ENCODE measurements at regions not wholly inside any gene's neighbourhood (a gene's known extent, or its start where the extent isn't known, plus 50 kb on each side); places are given as distances from the start of the nearest gene placed in this dataset.

DNA sequence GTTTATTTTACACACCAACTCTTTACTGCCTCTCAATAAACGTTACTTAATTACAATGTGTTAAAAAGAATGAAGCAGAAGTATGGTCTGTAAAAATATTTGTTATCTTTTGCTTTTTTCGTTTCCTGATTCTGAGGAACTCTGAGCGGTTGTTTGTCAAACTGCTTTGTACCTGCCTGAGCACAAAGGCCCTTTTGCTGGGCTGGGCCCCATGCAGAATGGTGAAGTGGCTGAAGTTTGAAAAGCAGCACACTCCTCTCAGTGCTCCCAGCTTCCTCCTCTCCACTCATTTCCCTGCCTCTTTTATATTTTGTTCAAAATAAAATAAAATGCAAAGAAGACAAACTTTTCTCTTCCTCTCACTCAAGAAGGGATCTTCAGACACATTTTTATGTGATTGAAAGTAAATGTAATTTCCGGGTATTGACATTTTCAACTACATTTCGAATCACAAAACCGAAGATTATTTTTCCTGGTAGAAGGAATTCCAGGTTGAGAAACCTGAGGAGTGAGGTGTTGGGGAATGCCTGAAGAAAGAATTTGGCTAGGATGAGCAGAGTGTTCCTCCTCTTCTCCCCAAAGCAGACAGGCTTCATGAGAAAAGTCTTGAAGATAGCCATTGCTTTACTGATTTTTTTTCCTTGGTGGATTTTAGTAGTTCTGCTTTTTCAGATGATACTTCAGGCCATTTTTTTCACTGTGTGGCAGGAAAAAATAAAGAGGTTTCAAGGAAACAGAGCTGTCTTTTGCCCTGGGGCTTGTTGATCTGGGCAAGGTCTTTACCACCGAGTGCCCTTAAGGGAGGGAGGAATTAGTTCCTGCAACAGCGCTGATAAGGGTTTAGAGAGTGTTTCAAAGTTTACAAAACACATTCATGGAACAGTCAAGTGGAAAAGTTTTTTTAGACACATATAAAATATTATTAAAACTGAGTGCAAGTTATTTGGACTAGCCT is 229.8 kb downstream of the NFKBIZ start:
- peak overlapping the region; percentile 55 for H3K4me3 Mint-ChIP-seq
- DNase-seq (ENCODE audit: low spot score) = no peak
- H3K27me3 Mint-ChIP-seq (ENCODE audit: low read depth) = no peaks in the 10 kb centered on the region
- peaks cover 31% of the 10 kb centered on the region for H3K36me3 Mint-ChIP-seq (ENCODE audit: low read depth)
- peak overlapping the region; percentile 93 for H3K27ac Mint-ChIP-seq
- H3K9me3 Mint-ChIP-seq = peaks cover 42% of the 10 kb centered on the region
- peaks cover 39% of the 10 kb centered on the region for H3K4me1 Mint-ChIP-seq (ENCODE audit: low read depth)

- peak overlapping the region; percentile 93 for H3K27ac Mint-ChIP-seq
- peaks cover 44% of the 10 kb centered on the region for H3K9me3 Mint-ChIP-seq
- H3K27me3 Mint-ChIP-seq (ENCODE audit: low read depth) = no peaks in the 10 kb centered on the region
- DNase-seq (ENCODE audit: low spot score) = no peak
- H3K36me3 Mint-ChIP-seq (ENCODE audit: low read depth) = peaks cover 30% of the 10 kb centered on the region
- H3K4me3 Mint-ChIP-seq = peak overlapping the region; percentile 39
- peaks cover 42% of the 10 kb centered on the region for H3K4me1 Mint-ChIP-seq (ENCODE audit: low read depth)
Measured at GRCh38 chr3:102079809-102080197, 230.5 kb downstream of the NFKBIZ start.

DNA sequence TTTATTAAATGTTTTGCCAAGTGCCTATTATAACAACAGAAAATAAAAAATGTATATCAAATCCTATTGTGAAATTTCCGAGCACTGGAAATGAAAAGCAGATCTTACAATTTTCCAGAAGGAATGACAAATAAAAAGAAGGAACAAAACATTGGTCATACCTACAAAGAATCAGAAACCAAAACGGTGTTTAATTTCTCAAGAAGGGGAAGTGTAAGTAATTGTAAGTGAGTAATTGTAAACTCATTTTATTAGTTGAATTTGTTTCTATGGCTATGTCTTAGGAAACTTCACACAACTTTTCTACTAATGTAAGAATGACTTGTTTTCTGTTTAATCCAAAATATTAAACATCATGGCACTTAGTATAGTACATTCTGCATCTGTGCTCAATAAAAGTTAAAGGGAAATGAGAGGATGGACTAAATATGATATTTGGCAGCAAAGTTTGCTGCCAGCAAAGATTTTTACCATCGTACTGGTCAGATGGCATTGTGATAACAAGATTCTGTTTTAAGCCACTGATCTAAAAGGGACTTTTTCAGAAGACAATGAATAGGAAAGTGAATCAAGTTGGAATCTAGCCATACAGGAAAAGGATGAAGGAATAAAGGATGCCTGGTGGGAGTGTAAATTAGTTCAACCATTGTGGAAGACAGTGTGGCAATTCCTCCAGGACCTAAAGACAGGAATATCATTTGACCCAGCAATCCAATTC is 232.4 kb downstream of the NFKBIZ start:
- Mint-ChIP-seq H3K4me1 (ENCODE audit: low read depth) (peaks cover 58% of the 10 kb centered on the region), H3K9me3 (peaks cover 43% of the 10 kb centered on the region), H3K27ac (no peak overlapping the region), H3K4me3 (no peak overlapping the region), H3K27me3 (ENCODE audit: low read depth) (no peaks in the 10 kb centered on the region), H3K36me3 (ENCODE audit: low read depth) (peaks cover 29% of the 10 kb centered on the region)
- DNase-seq (ENCODE audit: low spot score) = no peak

- Mint-ChIP-seq H3K36me3 (ENCODE audit: low read depth) (peaks cover 18% of the 10 kb centered on the region), H3K4me1 (ENCODE audit: low read depth) (peaks cover 53% of the 10 kb centered on the region), H3K27ac (no peak overlapping the region), H3K9me3 (peaks cover 32% of the 10 kb centered on the region), H3K27me3 (ENCODE audit: low read depth) (no peaks in the 10 kb centered on the region), H3K4me3 (no peak overlapping the region)
- no peak for DNase-seq (ENCODE audit: low spot score)
Measured at GRCh38 chr3:102083473-102083872, 234.2 kb downstream of the NFKBIZ start.

DNA sequence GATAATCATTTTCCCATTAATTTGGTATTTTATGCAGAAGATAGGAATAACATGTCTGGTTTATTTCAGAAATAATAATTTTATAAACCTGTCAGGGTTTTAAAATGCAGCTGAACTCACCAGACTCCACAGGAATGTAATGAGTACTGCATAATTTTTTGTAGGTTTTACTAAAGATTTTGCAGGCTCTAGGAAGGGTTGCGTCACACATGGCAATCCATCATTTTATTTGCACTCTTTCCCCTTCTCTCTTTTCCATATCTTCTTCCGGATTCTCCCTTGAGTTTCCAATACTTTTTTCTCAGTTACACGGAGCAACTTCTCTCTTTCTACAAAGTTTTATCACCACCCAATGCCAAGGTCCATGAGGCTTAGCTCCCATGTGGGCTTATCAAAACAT is 234.7 kb downstream of the NFKBIZ start:
- H3K4me3 Mint-ChIP-seq = no peak overlapping the region
- H3K27ac Mint-ChIP-seq = no peak overlapping the region
- peaks cover 32% of the 10 kb centered on the region for H3K9me3 Mint-ChIP-seq
- no peaks in the 10 kb centered on the region for H3K27me3 Mint-ChIP-seq (ENCODE audit: low read depth)
- H3K4me1 Mint-ChIP-seq (ENCODE audit: low read depth) = peaks cover 47% of the 10 kb centered on the region
- H3K36me3 Mint-ChIP-seq (ENCODE audit: low read depth) = peaks cover 18% of the 10 kb centered on the region
- no peak for DNase-seq (ENCODE audit: low spot score)

DNA sequence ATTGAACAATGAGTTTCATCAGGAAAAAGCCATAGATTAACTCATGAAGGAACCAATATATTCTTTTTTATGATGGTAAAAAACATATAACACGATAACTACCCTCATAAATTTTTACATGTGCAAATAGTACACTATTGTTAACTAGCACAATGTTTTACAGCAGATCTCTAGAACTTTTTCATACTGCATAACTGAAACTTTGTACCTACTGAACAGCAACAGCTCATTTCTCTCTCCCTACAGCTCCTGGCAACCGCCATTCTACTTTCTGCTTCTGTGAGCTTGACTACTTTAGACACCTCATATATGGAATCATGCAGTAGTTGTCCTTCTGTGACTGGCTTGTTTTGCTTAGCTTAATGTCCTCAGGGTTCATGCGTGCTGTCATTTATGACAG is 235.4 kb downstream of the NFKBIZ start:
- Mint-ChIP-seq H3K27me3 (ENCODE audit: low read depth) (no peaks in the 10 kb centered on the region), H3K36me3 (ENCODE audit: low read depth) (peaks cover 18% of the 10 kb centered on the region), H3K27ac (no peak overlapping the region), H3K9me3 (peaks cover 32% of the 10 kb centered on the region), H3K4me1 (ENCODE audit: low read depth) (peaks cover 41% of the 10 kb centered on the region), H3K4me3 (no peak overlapping the region)
- no peak for DNase-seq (ENCODE audit: low spot score)

GRCh38 chr3:102085431-102086176 is 236.3 kb downstream of the NFKBIZ start:
- DNase-seq (ENCODE audit: low spot score) = no peak
- Mint-ChIP-seq H3K27ac (peak overlapping the region; percentile 81), H3K4me3 (peak overlapping the region; percentile 57), H3K36me3 (ENCODE audit: low read depth) (peaks cover 13% of the 10 kb centered on the region), H3K4me1 (ENCODE audit: low read depth) (peaks cover 36% of the 10 kb centered on the region), H3K9me3 (peaks cover 27% of the 10 kb centered on the region), H3K27me3 (ENCODE audit: low read depth) (no peaks in the 10 kb centered on the region)

GRCh38 chr3:102087236-102087635 is 237.9 kb downstream of the NFKBIZ start:
- Mint-ChIP-seq H3K27me3 (ENCODE audit: low read depth) (no peaks in the 10 kb centered on the region), H3K36me3 (ENCODE audit: low read depth) (peaks cover 10% of the 10 kb centered on the region), H3K27ac (no peak overlapping the region), H3K4me1 (ENCODE audit: low read depth) (peaks cover 39% of the 10 kb centered on the region), H3K4me3 (no peak overlapping the region), H3K9me3 (peaks cover 17% of the 10 kb centered on the region)
- DNase-seq (ENCODE audit: low spot score) = no peak

- no peak overlapping the region for H3K4me3 Mint-ChIP-seq
- H3K27me3 Mint-ChIP-seq (ENCODE audit: low read depth) = no peaks in the 10 kb centered on the region
- H3K4me1 Mint-ChIP-seq (ENCODE audit: low read depth) = peaks cover 54% of the 10 kb centered on the region
- no peak for DNase-seq (ENCODE audit: low spot score)
- peaks cover 3% of the 10 kb centered on the region for H3K36me3 Mint-ChIP-seq (ENCODE audit: low read depth)
- peaks cover 10% of the 10 kb centered on the region for H3K9me3 Mint-ChIP-seq
- H3K27ac Mint-ChIP-seq = no peak overlapping the region
Measured at GRCh38 chr3:102089239-102089638, 239.9 kb downstream of the NFKBIZ start.

DNA sequence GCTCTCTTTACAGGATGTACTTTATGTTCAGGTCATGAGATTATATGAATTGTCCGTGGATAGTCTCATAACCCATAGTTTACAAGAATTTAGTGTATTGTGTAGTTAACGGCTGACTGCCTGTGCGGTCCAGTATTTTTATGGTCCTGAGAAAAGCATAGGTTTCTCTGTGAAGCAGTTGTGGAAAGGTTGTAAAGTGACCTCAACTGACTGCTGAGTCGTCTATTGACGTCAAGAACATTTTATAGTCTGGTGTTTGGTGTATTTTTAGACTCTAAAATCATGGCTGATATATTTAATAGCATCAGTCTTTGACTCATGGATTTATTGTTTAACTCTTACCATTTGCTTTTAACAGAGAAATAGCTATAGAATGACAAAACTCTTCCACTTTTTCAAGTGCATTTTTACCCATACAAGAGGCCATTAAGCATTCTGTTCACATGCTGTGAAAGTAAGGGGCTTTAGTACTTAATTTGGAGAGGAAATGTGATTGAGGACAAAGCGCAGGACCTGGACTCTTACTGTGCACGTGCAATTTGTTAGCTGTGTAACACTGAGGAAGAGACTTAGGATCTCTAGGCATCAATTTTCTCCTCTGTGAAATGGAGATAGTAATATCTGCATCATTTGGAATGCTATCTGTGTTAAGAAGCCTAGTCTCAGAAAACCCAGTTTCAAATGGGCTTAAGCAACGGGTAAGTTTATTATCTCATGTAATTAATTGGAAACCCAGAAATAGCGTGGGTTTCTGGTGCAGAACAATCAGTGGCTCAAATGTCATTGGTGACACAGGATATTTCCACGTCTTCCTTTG is 240.8 kb downstream of the NFKBIZ start:
- Mint-ChIP-seq H3K36me3 (ENCODE audit: low read depth) (peaks cover 3% of the 10 kb centered on the region), H3K9me3 (peaks cover 6% of the 10 kb centered on the region), H3K27me3 (ENCODE audit: low read depth) (no peaks in the 10 kb centered on the region), H3K4me1 (ENCODE audit: low read depth) (peaks cover 52% of the 10 kb centered on the region), H3K4me3 (no peak overlapping the region), H3K27ac (no peak overlapping the region)
- DNase-seq (ENCODE audit: low spot score) = no peak

DNA sequence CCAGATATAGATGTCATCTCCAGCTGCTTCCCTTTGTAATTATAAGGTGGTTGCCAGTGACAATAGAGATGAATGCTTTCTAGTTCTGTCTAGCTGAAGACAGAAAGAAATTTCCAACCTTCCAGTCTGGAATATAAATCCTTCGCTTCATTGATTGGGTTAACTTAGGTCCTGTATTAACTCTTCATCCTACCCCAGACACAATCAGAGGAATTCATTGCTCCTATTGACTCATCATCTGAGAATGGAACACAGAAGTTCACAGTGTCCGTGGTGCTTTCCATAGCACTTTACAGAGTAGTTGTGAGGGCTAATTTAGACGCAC is 241.4 kb downstream of the NFKBIZ start:
- Mint-ChIP-seq H3K9me3 (peaks cover 3% of the 10 kb centered on the region), H3K27me3 (ENCODE audit: low read depth) (no peaks in the 10 kb centered on the region), H3K27ac (no peak overlapping the region), H3K36me3 (ENCODE audit: low read depth) (peaks cover 1% of the 10 kb centered on the region), H3K4me3 (no peak overlapping the region), H3K4me1 (ENCODE audit: low read depth) (peaks cover 51% of the 10 kb centered on the region)
- DNase-seq (ENCODE audit: low spot score) = no peak

GRCh38 chr3:102091358-102091757 is 242.0 kb downstream of the NFKBIZ start:
- H3K36me3 Mint-ChIP-seq (ENCODE audit: low read depth) = peaks cover 1% of the 10 kb centered on the region
- peaks cover 49% of the 10 kb centered on the region for H3K4me1 Mint-ChIP-seq (ENCODE audit: low read depth)
- H3K9me3 Mint-ChIP-seq = no peaks in the 10 kb centered on the region
- no peaks in the 10 kb centered on the region for H3K27me3 Mint-ChIP-seq (ENCODE audit: low read depth)
- DNase-seq (ENCODE audit: low spot score) = no peak
- H3K27ac Mint-ChIP-seq = peak overlapping the region; percentile 73
- H3K4me3 Mint-ChIP-seq = no peak overlapping the region
